Upper lobe of right lung (tissue), 1 donor: ENCODE measurements at regions not wholly inside any gene's neighbourhood (a gene's known extent, or its start where the extent isn't known, plus 50 kb on each side); places are given as distances from the start of the nearest gene placed in this dataset.

ENCODE experiments used
- ATAC-seq: fragments of 200-7000 bp; cut with Tn5 transposase; one replicate; pipeline ENCODE4 v1.9.1; 2020; ENCODE audit warnings: mild to moderate bottlenecking, moderate library complexity
- DNase-seq: peaks from one replicate; pipeline ENCODE4 v3.0.0-alpha.2; 2020
- H3K27ac ChIP-seq: fragments of 200-600 bp; one replicate; pipeline ENCODE4 v1.8.0; 2022
- H3K27me3 ChIP-seq: fragments of 200-600 bp; one replicate; pipeline ENCODE4 v1.8.0; 2022; ENCODE audit warnings: mild to moderate bottlenecking
- H3K36me3 ChIP-seq: fragments of 200-600 bp; one replicate; pipeline ENCODE4 v1.8.0; 2022
- H3K4me1 ChIP-seq: fragments of 200-600 bp; one replicate; pipeline ENCODE4 v1.8.0; 2022
- H3K4me3 ChIP-seq: fragments of 200-600 bp; one replicate; pipeline ENCODE4 v1.8.0; 2022; ENCODE audit warnings: mild to moderate bottlenecking
- H3K9me3 ChIP-seq: fragments of 200-600 bp; one replicate; pipeline ENCODE4 v1.8.0; 2022
- CTCF ChIP-seq: fragments of 200-600 bp; IDR thresholded peaks from one replicate; pipeline ENCODE4 v1.8.0; 2022; ENCODE audit warnings: antibody characterized with exemption
- intact Hi-C: fragments of 100-400 bp; cut with DNase I; formaldehyde crosslinking; loops from one replicate; pipeline ENCODE4 v1.11.0; 2022
- donor health status: DM: no; HTN: yes; CAD: no; lungs with severe emphysema.

DNA sequence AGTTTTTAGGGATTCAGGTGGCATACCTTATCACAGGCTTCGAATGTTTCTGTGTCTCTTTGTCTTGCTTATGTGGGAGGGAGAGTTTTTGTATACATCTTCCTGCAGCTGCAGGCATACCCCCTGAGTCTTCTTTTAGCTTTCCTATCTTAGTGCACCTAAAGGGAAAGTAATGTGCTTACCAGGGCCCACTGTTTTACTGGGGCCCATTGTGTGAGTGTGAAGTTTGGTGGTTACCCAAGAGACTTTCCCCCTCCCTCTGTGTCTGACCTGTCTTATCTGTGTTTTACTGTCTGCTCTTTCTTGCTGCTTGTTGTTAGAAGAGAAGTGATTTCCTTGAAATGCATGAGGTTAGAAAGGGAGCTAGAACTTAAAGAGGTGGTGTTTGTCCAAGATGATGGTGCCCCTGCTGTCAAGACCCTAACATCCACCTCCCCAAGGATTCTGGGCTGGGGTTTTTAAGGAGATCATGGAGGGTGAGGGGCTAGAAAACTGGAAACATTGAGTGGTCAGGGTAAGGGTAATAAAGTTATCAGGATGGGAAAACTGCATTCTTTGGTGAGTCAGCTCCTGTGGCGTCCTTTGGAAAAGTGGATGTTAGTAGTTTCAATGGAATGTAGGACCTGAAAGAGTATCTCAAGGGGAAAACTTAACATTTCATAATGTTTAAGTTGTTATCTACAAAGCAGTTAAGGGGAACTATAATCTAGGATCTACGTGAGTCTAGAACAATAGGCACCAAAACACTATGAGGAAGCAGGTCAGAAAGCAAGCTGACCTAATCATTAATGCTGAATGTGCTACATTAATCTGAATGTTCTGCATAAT is 583.5 kb upstream of the TUSC1 start:
- Histone ChIP-seq H3K36me3 (no peaks in the 10 kb centered on the region), H3K27me3 (no peaks in the 10 kb centered on the region), H3K4me3 (no peak overlapping the region), H3K4me1 (no peaks in the 10 kb centered on the region), H3K27ac (no peak overlapping the region), H3K9me3 (no peaks in the 10 kb centered on the region)
- intact Hi-C loops, result no loop called here
- DNase-seq (no peak), ATAC-seq (no peak)
- TF ChIP-seq CTCF, result no peak

DNA sequence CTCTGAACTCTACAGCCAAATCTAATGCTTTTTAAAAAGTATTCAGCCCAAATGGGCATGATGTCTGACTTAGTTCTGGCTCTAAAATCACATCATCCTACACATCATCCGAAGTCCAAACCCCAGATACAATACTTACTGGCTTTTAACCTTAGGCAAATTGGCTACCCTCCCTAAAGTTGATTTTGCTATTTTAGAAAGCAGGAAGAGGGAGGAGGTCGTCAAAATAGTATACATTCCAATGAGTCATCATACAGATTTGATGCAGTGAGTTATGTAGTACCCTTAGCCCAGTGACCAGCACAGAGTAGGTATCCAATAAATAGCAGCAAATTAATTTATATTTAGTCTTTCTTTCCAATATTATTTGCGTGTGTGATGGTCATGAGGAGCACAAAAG is 582.0 kb upstream of the TUSC1 start:
- Histone ChIP-seq H3K36me3 (no peaks in the 10 kb centered on the region), H3K4me1 (no peaks in the 10 kb centered on the region), H3K9me3 (no peaks in the 10 kb centered on the region), H3K4me3 (no peak overlapping the region), H3K27ac (no peak overlapping the region), H3K27me3 (no peaks in the 10 kb centered on the region)
- intact Hi-C loops, result no loop called here
- no peak for TF ChIP-seq CTCF
- ATAC-seq, result no peak
- DNase-seq, result no peak

GRCh38 chr9:26247861-26248260 is 569.6 kb upstream of the TUSC1 start:
- intact Hi-C loops, result no loop called here
- H3K4me1 ChIP-seq, result no peaks in the 10 kb centered on the region
- no peaks in the 10 kb centered on the region for H3K9me3 ChIP-seq
- DNase-seq (no peak), ATAC-seq (no peak)
- no peaks in the 10 kb centered on the region for H3K27me3 ChIP-seq
- H3K27ac ChIP-seq, result no peak overlapping the region
- no peaks in the 10 kb centered on the region for H3K36me3 ChIP-seq
- H3K4me3 ChIP-seq, result no peak overlapping the region
- TF ChIP-seq CTCF, result no peak

DNA sequence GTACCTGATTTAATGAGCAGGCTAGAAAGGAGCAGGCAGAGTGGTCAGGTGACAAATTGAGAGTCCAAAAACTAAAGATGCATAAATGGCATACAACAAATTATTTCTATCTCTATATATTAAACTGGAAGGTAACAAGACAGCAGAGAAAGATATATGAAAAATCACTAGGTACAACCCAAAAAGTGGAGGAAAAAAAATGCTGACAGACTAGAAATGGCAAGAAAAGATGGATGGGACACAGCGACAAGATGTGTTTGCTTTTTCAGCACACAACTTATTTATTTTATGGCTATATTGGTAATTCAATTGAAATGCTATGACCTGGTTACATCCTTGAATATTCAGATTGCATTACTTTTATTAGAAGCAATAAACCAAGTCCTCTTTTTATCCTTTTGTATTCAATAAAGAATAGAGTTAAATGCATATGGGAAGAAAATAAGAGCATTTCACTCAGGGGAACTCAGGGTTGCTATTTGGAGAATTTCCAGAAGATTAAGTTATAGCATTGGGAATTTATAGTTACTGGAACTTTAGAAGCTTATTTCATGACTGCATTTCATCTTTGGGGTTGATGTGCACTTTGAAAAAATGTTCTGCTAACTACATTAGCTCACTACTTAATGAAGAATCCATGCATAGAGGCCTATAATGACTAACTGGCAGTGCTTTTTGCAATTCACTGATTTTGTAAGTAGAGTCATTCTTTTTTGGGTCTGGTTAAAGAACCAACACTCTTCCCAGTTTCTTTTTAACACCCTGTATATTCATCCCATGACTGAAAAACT is 566.6 kb upstream of the TUSC1 start:
- H3K27ac ChIP-seq, result no peak overlapping the region
- ATAC-seq, result no peak
- H3K36me3 ChIP-seq, result no peaks in the 10 kb centered on the region
- DNase-seq, result no peak
- no peaks in the 10 kb centered on the region for H3K27me3 ChIP-seq
- H3K4me3 ChIP-seq, result no peak overlapping the region
- H3K9me3 ChIP-seq, result no peaks in the 10 kb centered on the region
- no peak for TF ChIP-seq CTCF
- H3K4me1 ChIP-seq, result no peaks in the 10 kb centered on the region
- intact Hi-C loops, result no loop called here

DNA sequence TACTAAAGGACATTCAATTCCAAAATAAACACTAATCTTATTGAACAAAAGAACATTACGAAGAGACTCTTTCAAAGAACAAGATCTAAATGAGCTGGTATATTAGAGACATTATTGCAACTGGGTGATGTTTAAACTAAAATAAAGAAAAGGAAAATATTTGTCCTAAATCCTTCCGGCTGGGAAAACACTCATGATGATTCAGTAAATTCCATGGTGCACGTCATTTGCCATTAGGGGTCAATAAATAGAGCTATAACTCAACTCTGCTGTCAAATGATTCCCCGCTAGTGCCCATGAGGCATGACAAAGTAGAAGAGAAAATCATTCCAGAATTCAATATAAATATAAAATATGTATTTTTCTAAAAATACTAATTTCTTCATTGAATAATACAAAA is 565.5 kb upstream of the TUSC1 start:
- ATAC-seq (no peak), DNase-seq (no peak)
- intact Hi-C loops, result no loop called here
- Histone ChIP-seq H3K27ac (no peak overlapping the region), H3K4me3 (no peak overlapping the region), H3K36me3 (no peaks in the 10 kb centered on the region), H3K9me3 (no peaks in the 10 kb centered on the region), H3K4me1 (no peaks in the 10 kb centered on the region), H3K27me3 (no peaks in the 10 kb centered on the region)
- TF ChIP-seq CTCF, result no peak
